ENCODE measurements at regions not wholly inside any gene's neighbourhood (a gene's known extent, or its start where the extent isn't known, plus 50 kb on each side); places are given as distances from the start of the nearest gene placed in this dataset.

DNA sequence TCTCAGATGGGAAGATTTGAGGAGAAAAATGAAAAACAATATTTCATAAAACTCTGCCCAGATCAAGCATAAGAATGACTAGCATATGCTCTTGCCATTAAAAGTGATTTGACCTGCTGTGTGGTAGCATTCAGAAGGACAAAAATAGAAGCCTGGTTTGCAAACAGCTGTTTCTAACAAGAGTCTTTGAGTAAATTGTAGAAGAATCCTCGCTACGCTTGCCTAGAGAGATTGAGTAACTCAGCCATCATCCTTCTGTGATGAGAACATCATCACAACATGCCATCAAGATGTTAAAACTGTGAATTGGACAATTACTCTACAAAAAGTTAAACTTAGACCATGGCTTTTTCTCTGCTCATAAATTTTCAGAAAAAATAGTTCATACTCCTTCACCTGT lies 168.9 kb upstream of the PUDP start:
- H3K4me1 Mint-ChIP-seq, result no peaks in the 10 kb centered on the region
- peaks cover 2% of the 10 kb centered on the region for H3K27me3 Mint-ChIP-seq (ENCODE audit: low read depth, poor library complexity)
- H3K4me3 Mint-ChIP-seq, result no peak overlapping the region
- TF ChIP-seq, protein P1, sequence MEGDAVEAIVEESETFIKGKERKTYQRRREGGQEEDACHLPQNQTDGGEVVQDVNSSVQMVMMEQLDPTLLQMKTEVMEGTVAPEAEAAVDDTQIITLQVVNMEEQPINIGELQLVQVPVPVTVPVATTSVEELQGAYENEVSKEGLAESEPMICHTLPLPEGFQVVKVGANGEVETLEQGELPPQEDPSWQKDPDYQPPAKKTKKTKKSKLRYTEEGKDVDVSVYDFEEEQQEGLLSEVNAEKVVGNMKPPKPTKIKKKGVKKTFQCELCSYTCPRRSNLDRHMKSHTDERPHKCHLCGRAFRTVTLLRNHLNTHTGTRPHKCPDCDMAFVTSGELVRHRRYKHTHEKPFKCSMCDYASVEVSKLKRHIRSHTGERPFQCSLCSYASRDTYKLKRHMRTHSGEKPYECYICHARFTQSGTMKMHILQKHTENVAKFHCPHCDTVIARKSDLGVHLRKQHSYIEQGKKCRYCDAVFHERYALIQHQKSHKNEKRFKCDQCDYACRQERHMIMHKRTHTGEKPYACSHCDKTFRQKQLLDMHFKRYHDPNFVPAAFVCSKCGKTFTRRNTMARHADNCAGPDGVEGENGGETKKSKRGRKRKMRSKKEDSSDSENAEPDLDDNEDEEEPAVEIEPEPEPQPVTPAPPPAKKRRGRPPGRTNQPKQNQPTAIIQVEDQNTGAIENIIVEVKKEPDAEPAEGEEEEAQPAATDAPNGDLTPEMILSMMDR (IDR thresholded peaks at IDR 0.05), result no peak
- H3K36me3 Mint-ChIP-seq (ENCODE audit: low read depth), result no peaks in the 10 kb centered on the region
- no peak overlapping the region for H3K27ac Mint-ChIP-seq
- H3K9me3 Mint-ChIP-seq, result no peaks in the 10 kb centered on the region
- DNase-seq, result no peak

DNA sequence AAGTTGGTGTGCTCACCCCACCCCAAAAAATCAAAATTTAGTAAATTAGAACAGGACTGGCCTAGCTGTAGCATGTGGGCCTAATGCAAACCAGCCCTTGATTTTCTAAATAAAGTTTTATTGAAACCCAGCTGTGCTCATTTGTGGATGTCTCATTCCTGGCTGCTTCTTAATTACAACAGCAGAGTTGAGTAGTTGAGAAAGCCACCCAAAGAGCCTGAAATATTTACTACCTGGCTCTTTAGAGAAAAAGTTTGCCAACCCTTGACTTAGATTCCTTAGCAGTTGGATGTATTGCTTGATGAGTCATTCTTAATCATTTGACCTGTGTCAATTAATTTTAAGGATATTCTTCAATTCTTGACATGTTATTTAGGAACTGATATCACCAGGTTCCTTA lies 168.3 kb upstream of the PUDP start:
- TF ChIP-seq, protein P1 (IDR thresholded peaks at IDR 0.05), result no peak
- H3K27ac Mint-ChIP-seq, result no peak overlapping the region
- DNase-seq, result no peak
- no peak overlapping the region for H3K4me3 Mint-ChIP-seq
- no peaks in the 10 kb centered on the region for H3K9me3 Mint-ChIP-seq
- H3K36me3 Mint-ChIP-seq (ENCODE audit: low read depth), result no peaks in the 10 kb centered on the region
- H3K27me3 Mint-ChIP-seq (ENCODE audit: low read depth, poor library complexity), result peaks cover 2% of the 10 kb centered on the region
- no peaks in the 10 kb centered on the region for H3K4me1 Mint-ChIP-seq

DNA sequence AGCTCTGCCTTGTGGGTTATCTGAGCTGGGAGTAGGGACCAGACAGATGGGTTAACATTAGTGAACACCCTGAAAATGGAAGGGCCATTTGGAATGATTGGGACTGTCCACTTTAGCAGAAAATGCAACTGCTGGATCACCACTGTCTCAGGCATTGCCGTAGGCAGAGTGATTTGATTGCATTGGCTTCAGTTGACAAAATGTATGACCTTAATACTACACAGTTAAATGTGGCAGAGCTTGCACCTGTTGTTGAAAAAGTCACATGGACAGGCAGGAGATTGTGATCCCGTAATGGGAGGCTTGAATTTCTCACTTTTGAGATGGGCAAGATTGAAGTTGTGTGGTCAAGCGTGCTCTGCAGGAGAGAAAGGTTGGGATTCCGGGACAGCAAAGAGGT lies 166.5 kb upstream of the PUDP start:
- no peaks in the 10 kb centered on the region for H3K9me3 Mint-ChIP-seq
- no peak for DNase-seq
- H3K27me3 Mint-ChIP-seq (ENCODE audit: low read depth, poor library complexity), result peaks cover 2% of the 10 kb centered on the region
- TF ChIP-seq, protein P1 (IDR thresholded peaks at IDR 0.05), result no peak
- H3K36me3 Mint-ChIP-seq (ENCODE audit: low read depth), result no peaks in the 10 kb centered on the region
- H3K27ac Mint-ChIP-seq, result no peak overlapping the region
- no peak overlapping the region for H3K4me3 Mint-ChIP-seq
- H3K4me1 Mint-ChIP-seq, result no peaks in the 10 kb centered on the region

DNA sequence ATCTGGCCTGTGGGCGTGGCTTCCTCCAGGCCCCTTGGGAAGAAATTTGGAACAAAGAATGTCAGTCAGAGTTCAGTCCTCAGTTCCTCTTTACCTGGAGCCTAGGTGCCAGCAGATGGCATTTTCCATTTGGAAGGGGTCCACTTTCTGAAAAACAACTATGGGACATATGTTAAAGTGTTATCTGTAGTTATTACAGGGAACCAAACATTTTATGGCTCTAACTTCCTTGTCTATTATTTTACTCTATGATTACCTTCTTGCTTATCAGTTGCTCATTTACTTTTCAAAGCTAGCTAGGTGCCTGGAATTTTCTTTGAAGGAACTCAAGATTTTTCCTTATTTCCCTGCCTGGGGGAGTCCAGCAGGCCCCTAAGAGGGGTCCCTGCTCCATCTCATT lies 159.8 kb upstream of the PUDP start:
- peaks cover 17% of the 10 kb centered on the region for H3K36me3 Mint-ChIP-seq (ENCODE audit: low read depth)
- no peak overlapping the region for H3K27ac Mint-ChIP-seq
- no peaks in the 10 kb centered on the region for H3K9me3 Mint-ChIP-seq
- H3K27me3 Mint-ChIP-seq (ENCODE audit: low read depth, poor library complexity), result peaks cover under 1% of the 10 kb centered on the region
- H3K4me3 Mint-ChIP-seq, result no peak overlapping the region
- TF ChIP-seq, protein P1 (IDR thresholded peaks at IDR 0.05), result no peak
- H3K4me1 Mint-ChIP-seq, result no peaks in the 10 kb centered on the region
- no peak for DNase-seq

DNA sequence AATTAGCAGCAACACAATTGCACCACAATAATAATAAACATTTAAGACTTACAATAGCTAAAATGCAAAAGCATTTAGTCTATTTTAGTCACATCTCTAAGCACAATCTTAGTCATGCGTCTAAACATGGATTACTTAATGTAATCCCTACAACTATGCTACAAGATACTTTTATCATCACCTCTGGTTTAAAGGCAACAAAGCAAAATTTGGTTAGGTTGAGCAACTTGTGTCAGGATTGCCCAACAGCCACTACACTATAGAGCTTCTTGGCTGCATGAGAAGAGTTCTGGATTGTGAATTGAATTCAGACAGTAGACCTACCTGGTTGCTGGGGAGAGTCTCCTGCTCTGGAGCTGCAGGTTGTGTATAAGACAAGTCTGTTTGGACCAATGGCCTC lies 146.5 kb upstream of the PUDP start:
- TF ChIP-seq, protein P1 (IDR thresholded peaks at IDR 0.05), result no peak
- Mint-ChIP-seq H3K27ac (no peak overlapping the region), H3K27me3 (ENCODE audit: low read depth, poor library complexity) (peaks cover 11% of the 10 kb centered on the region), H3K9me3 (peaks cover 4% of the 10 kb centered on the region), H3K4me1 (no peaks in the 10 kb centered on the region), H3K4me3 (no peak overlapping the region), H3K36me3 (ENCODE audit: low read depth) (peaks cover 3% of the 10 kb centered on the region)
- no peak for DNase-seq

DNA sequence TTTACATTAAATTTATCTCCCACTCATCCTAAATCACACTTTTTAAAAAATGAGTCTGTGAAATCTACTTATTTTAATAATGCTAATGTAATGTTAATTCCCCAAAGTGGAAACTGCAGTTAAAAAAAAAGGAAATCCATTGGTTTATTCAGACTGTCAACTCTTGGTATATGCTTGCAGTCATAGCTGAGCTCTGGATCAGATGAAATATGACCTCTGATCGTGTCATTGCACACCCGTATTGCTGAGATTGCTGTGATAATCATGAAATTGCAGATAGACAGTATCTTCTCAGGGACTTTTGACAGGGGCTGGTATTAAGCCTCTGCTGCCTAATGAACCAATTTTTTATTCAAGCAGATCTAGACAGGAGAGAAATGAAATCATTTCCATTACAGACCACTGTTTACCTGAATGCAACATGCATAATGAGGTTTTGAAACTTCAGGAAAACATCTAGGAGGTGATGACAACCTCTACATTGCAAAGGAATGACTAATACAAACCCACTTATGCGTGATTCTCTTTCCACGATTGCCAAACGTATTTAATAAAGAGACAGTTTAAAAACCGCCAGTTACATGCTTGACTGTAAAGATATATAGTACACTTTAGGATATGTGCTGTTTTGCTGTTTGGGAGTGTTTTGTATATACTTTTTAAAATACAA lies 138.3 kb upstream of the PUDP start:
- no peaks in the 10 kb centered on the region for H3K9me3 Mint-ChIP-seq
- DNase-seq, result no peak
- TF ChIP-seq, protein P1 (IDR thresholded peaks at IDR 0.05), result no peak
- no peaks in the 10 kb centered on the region for H3K36me3 Mint-ChIP-seq (ENCODE audit: low read depth)
- H3K27me3 Mint-ChIP-seq (ENCODE audit: low read depth, poor library complexity), result peaks cover 8% of the 10 kb centered on the region
- no peak overlapping the region for H3K4me3 Mint-ChIP-seq
- no peaks in the 10 kb centered on the region for H3K4me1 Mint-ChIP-seq
- H3K27ac Mint-ChIP-seq, result no peak overlapping the region

Measured in nephron progenitor cell (in vitro differentiated cells).